DMS53 treated with DMSO at 0.1 percent for 48 hours (cell line): ENCODE measurements at regions not wholly inside any gene's neighbourhood (a gene's known extent, or its start where the extent isn't known, plus 50 kb on each side); places are given as distances from the start of the nearest gene placed in this dataset.
A peak's percentile ranks its signal among the peaks of the same experiment; 100 is the strongest.

Experiments
- DNase-seq: peaks from one replicate; lab custom pipeline; 2025; ENCODE audit not compliant: unreplicated experiment; lab: John Stamatoyannopoulos, UW

DNA sequence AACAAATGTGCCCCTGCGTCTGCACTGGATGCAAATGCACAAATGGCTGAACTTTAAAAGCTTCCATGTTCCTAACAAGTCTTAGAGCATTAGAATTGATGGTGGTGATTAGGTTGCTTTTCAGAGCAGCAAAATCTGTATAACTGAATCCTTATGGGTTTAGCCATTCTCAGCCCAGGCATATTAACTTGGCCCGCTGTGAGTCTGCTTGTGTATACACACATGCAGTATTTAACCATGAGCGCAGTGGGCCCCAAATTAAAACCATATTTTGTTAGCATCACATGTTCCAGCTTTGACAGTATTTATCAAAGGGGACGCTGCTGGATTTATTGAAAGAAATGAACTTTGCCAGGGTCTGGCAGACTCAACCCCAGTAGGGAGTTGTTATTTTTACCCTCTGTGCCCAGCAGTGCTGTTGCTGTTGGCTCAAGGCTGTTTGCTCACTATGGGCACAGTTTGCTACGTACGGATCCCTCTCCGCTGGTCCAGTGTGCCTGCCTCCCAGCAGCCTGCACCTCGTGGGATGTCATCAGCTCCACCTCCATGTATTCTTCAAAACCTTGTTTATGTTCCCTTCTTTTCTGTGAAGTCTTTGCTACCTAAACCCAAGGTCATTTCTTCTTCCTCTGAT lies 144.7 kb downstream of the QRSL1 start:
- no peak for DNase-seq

DNA sequence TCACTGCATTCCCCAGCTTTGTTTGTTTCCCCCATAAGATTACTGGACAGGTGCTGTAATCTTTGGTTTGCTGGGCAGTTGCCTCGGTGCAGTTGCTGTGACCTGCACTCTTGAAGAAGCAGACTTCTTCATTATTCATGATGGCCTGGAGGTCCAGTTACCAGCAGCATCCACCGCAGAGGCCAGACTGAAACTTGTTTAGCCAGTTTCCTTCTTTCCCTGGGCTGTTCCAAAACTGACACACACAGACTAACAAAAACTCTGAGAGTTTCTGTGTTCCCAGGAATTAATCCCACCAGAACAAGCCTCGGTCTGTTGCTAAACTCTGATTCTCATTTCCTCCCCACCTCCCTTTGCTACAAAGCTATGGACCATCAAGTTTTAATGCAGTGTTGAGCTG lies 144.1 kb downstream of the QRSL1 start:
- DNase-seq = peak; percentile 11

DNA sequence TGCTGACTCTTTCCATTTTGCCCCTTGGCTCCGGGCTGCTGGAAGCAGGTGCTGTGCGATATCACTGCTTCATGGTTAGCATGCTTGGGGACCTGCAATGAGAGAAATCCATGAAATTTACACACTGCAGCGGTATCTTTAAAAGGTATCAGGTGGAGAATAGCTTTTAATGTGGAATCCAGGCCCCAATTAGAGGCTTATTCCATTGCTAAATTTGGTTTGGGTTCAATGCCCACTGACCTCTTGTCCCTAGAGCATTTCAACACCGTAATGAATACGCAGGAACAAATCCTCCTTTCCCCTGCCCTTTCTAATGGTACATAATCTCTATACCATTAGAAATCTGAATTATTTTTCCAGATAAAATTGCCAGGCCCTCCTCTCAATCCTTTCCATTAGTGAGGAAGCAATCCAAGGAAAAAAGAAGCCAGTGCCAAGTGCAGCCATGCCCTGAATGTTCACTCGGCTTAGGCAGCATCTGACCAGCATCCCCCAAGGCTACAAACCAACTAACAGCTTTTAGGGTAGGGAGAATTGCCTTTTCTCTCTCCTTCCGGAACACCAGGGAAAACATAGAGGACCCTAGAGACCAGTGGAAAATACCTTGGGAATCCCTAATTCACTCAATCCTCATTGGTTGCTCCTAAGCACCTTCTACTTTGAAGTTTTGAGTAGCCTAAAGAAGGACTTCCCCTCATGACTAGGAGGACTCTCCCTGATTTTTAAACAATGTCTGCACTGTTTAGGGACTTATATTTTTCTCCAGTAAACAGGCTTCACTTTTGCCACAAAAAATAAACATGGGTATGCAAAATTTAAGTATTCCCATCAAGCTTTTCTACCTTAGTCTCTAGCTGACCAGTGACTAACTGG lies 143.1 kb downstream of the QRSL1 start:
- DNase-seq = no peak

DNA sequence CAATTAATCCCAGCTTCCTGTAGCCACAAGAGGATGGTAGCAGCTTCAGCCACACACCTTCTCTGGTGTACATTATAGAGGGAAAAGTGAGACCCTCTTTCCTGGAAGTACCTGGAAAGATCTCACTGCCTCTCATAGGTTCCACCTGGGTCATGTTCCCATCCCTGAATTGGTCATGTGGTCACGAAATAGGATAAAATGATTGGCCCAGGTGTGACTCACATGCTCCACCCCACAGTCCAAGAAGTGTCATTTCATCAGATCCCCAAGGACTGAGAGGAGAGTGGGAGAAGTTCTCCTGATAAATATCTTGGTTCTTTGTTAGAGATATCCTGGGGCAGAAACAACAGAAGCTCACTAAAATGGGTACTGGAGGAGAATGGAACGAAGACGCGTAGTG lies 142.4 kb downstream of the QRSL1 start:
- no peak for DNase-seq

DNA sequence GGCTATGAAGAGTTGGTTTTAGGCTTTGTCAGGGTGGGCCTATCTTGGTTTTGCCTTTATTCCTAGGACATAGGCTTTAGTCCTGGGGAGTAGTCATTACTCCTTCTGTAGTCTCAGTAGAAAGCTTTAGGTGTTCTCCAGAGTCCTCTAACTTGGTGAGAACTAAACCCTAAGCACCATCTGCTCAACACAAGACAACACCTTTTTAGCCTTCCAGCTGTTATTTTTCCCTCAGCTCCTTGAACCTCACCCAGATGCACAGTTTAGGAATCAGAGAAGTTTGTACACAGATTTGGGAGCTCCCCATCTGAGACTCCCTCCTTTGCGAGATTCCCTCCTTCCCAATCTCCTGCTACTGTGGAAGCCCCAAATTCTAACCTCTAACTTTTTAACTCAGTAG lies 141.3 kb downstream of the QRSL1 start:
- no peak for DNase-seq

DNA sequence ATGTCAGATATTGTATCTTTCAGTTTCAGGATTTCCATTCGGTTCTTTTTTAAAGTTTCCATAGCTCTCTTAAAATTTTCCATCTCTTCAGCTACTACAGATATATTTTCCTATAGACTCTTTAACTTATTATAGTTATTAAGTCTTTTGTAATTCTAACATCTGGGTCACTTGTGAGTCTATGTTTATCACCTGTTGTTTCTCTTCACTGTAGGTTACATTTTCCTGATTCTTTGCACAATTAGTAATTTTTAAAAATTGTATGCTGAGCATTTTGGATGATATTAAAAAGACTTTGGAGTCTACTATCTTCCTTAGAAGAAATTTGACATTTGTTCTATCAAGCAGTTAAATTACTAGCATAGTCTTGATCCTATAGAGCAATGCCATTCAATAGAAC lies 140.7 kb downstream of the QRSL1 start:
- DNase-seq = no peak

DNA sequence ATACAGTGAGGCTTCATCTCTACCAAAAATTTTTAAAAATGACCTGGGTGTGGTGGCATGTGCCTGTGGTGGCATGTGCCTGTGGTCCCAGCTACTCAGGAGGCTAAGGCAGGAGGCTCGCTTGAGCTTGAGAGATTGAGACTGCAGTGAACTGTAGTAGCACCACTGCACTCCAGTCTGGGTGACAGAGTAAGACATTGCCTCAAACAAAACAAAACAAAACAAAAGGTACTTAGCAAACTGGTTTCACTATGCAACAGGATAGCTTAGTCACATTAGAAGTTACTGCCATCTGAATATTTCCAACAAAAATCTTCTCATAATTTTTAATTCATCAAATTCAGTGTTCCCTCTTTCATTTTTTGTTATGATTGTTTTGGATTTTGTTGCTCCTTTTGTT lies 137.9 kb downstream of the QRSL1 start:
- no peak for DNase-seq

DNA sequence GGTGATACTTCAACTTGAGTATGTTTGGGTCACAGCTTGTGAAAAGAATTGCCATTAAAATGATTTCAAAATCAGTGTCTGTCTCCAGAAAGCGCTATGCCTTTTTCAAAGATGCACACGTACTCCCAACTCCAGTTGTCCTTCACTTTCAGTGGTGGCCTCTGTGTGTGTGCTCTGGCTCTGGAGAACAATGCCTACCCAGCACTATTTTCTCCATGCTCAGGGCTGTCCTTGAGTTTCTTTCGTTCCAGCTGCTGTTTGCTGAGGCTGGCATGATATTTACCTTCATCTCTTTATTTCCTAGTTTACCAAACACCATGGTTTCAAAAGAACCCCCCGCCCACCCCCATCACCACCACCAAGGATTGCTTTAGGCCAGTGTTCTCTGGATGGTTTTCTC lies 136.8 kb downstream of the QRSL1 start:
- DNase-seq = no peak

DNA sequence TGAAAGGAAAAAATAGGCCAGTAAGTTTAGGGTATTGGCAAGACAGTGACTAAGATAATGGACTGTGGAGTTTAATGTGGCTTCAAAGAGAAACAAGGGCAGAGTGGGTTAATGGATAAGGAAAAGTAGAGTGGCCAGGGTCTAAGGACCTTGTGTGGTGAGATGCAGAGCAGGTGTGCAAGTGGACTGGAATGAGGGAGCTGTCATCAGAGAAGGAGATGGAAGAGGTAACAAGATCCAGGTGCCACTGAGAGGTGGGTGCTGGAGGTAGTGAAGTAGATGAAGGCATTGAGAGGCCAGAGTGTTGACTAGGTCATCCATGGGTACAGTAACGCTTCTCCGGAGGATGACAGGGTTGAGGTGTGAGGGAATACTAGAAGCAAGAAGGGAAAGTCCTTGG lies 136.1 kb downstream of the QRSL1 start:
- DNase-seq = no peak

DNA sequence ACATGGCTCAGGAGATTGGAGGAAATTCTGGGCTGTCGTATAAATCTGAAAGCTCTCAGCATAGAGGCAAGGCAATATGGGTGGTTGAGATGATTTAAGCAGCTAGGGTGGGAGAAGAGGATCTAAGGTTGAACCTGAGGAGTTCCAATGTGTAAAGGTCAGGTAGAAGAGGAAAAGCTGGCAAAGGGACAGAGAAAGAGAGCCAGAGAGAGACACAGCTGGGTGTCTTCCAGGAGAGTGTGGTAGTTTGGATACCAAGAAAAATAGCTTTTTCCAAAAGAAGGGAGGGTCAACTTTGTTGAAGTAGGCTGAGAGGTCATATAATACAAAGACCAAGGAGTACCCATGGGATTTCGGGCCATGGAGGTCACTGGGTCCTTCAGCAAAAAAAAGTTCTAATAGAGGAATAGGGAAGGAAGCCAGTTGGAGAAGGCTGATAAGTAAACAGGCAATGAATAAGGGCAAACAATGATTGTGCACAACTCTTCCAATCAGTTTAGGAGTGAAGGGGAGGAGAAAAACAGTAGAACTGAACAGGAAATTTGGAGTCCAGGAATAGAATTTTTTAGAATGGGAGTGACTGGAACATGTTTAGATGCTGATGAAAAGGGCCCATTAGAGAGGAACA lies 135.1 kb downstream of the QRSL1 start:
- DNase-seq = no peak

DNA sequence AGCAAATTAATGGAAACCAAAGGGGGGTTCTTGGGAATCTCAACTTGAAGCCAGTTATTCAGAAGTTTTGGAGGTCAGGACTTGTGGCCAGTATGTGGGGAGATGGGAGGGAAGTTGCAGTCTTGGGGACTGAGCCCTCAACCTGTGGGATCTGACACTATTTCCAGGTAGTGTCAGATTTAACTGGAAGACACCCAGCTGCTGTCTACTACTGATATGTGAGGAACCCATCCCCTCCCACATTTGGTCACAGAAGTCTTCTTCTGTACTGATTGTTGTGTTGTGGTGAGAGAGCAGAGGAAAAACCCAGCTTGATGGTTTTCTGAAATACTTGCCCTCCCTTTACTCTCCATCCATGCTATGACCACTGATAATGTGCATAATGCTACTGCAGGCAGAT lies 134.0 kb downstream of the QRSL1 start:
- DNase-seq = no peak

DNA sequence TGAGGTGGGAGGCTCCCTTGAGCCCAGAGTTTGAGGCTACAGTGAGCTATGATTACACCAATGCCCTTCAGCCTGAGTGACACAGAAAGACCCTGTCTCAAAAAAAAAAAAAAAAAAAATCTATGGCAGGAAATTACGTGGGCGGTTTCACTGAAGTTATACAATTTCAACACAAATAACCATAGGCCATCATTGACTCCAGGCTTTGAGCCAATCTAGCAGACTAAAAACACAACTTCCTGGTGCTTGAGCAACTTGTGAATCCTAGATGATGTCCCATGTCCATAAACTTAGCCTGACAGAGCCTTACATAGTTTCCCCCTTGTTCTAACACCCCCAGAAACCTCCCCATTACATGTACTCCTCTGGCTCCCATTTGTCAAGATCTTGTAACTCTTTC lies 131.8 kb downstream of the QRSL1 start:
- DNase-seq = no peak

DNA sequence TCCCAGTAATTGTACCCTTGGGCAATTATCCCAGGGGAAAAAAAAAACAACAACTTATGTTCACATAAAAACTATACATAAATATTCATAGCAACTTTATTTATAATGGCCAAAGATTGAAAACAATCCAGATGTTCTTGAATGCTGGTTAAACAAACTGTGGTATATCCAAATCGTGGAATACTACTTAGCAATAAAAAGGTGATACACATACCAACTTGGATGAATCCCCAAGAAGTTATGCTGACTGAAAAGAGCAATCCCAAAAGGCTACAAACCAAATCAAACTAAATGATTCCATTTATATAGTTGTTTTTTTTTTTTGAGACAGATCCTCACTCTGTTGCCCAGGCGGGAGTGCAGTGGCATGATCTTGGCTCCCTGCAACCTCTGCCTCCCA lies 129.7 kb downstream of the QRSL1 start:
- DNase-seq = no peak

DNA sequence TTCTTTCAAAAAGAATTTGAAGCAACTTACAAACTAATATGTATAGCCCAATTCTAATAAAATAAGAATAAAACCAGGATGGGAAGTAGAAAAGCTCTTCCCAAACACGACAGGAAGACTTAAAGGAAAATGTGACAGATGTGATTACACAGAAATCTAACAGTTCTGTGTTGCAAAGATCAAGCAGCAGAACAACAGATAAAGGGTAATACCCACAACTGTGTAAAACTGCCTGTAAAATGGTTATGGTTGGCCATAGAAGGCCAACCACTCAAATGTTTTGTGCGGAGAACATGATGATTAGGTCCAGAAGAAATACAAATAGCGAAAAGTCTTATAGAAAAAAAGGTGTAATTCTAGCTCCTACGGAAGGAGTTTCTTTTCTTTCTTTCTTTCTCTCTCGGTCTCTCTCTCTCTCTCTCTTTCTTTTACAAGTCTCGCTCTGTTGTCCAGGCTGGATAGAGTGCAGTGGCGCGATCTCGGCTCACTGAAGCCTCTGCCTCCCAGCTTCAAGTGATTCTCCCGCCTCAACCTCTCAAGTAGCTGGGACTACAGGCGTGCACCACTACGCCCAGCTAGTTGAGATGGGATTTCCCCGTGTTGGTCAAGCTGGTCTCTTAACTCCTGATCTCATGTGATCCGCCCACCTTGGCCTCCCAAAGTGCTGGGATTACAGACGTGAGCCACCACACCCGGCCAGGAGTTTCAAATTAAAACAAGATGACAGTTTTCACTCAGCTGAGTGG lies 128.5 kb downstream of the QRSL1 start:
- no peak for DNase-seq

DNA sequence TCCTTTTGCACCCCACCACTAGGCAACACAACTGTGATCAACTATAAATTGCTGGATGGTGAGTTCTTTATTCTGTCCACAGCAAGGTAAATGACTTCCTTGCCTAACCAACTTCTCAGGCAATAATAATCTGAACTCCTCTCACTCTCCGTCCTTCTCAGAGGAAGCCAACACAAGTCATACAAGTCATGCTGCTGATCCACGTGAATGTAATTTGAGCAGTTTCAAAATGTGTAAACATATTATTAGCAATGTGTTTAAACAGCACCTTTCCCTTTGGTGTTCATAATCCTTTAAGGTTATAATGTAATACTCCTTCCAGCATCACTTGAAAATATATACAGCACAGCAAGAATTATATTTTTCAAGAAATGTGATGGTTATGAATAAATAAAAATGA lies 127.9 kb downstream of the QRSL1 start:
- DNase-seq = peak; percentile 47

DNA sequence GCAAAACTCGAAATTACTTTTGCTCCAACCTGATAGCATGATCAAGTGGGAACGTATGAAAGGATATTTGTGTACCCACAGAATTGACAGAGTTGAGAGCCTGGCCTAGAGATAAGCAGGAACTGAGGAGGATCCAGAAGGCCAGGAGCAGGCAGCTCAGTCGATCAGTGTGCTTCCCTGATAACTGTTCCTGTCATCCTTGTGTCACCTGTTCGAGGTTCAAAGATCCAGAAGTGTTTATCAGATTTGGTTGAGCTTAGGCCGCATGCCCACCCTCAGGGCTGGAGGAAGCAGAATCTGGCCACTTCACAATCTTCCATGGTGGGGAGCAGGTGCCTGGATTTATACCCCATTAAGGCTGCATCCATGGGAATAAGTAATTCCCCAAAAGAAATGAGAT lies 124.8 kb downstream of the QRSL1 start:
- no peak for DNase-seq

DNA sequence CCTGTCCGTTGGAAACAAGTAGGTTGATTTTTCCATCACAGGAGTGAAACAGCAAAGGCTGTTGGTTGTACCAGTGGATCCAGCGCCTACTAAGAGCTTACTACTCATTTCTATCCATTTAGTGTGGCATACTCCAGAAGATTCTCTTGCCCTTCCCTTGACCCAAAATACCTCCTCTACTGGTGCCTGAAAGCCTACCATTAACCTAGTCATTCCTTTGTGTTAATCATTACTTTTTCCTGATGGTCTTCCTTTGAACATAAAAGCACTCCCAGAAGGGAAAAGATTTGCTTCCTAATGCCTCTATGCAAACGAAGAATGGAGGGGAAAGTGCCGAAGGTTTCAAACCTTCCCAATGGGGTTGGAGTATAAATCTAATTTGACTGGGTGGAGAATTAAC lies 123.3 kb downstream of the QRSL1 start:
- DNase-seq = no peak

DNA sequence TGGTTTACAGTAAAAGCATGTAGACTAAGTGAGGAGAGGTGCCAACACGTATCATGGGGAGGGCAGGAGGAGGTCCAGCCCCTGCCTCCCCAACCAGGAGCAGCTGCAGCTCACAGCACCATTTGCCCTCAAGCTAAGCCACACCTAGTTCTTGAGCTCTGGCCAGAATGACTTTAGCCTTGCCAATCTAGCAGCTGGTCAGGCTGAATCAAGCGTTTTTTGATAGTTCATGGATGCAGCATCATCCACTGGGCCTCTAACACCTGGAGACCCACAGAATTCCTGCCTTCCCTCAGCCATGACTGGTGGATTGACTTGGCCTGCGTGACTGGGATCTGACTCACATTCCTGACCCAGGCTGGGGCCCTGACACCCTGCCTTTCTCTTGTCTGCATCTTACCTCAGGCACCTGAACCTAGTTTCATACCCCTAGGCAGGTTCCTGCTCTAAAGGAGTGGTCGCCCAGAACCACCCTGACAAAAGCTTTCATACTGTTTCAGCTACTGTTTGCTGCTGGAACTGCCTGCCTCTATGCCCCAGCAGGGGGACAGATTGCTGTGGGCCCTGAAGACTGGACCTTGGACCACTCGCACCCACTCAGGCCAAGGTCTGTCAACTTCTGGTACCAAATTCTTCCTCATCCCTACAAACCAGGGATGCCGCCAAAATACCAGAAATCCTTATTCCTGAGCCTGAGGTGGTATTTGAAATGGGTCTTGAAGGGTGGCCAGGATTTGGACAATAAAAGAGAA lies 122.3 kb downstream of the QRSL1 start:
- DNase-seq = no peak

DNA sequence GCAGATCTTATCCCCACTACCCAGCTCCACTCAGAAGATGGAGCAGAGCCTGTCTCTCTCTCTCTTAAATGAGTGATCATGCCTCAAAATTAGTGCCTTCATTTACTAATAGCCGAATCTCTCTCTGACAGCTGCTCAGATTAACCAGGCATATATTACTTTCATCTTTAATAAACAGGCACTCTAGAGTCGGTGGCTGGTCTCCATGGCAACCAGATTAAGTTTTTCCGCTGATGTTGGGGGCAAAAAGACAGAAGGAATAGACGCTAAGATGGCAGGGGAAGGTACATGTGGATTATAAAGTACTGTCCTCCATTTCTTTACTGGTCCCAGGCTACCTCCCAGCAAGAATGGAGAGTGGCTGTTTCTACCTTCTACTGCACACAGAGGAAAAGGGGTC lies 121.6 kb downstream of the QRSL1 start:
- no peak for DNase-seq

DNA sequence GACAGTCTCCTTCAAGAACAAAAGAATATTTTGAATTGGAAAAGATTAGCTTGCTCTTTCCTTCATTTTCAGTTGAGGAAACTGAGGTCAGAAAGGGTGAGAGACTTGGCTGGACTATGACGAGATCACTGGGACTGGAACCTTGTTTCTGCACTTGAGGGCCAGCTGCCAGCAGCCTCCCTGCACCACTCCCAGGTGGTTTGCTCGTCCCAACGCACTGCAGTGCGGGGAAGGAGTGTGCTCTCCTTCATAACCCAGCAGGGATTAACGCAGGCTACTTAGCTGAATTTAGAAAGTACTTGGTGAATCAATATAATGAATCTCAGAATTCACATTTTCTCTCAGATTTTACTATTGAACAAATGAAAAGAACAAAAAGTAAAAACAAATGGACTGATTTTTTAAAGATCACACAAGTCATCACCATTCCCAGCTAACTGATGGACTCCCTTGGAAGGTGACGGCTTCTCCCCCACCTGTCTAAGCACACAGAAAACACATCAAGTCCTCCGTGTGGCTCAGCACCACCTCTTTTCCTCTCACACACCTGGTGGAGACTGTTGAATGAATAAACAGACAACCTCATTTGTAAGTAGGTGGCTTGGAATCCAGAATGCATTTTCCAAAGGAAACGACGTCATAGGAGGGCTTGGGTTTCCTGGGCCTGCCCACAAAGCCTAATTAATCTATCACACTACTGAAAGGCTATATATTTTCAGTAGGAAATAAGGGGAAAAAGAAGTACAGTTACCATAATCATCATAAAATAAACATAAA lies 121.0 kb downstream of the QRSL1 start:
- DNase-seq = peak; percentile 82
